Endothelial cell of umbilical vein (primary cell): ENCODE measurements at regions not wholly inside any gene's neighbourhood (a gene's known extent, or its start where the extent isn't known, plus 50 kb on each side); places are given as distances from the start of the nearest gene placed in this dataset.

Experiments used
- BruUV-seq: library from RNA; stranded (reverse); fragments of 400-500 nt; replicated peaks from 2 replicates; lab custom pipeline; 2021; lab: Mats Ljungman, UMichigan
- CTCF ChIA-PET: fragments of 300-600, 350-600 bp; sonication (Branson Sonifier 250); formaldehyde crosslinking; loops from one replicate; lab custom pipeline; 2021; ENCODE audit warnings: antibody characterized with exemption, inconsistent platforms; lab: Charles Lee
- POLR2A ChIA-PET: fragments of 300-600, 350-600 bp; sonication (Branson Sonifier 250); formaldehyde crosslinking; loops from one replicate; lab custom pipeline; 2021; ENCODE audit warnings: antibody characterized with exemption, inconsistent platforms; lab: Charles Lee
- DNase-seq: peaks from one replicate; pipeline ENCODE4 v3.0.0-alpha.2; 2011; ENCODE audit warnings: low read depth, low spot score
- FAIRE-seq: peaks from 2 replicates; lab custom pipeline; 2011; peaks lifted over from hg19 to GRCh38; lab: Jason Lieb, UNC
- H2AFZ ChIP-seq: 2 replicates; pipeline ENCODE4 v1.6.0; 2012; ENCODE audit warnings: low read depth, low read length, control low read depth, inconsistent platforms
- H3K27ac ChIP-seq: 2 replicates; pipeline ENCODE4 v1.5.1; 2011; ENCODE audit warnings: low read depth, mild to moderate bottlenecking, control low read depth, low read length, moderate library complexity; ENCODE audit not compliant: insufficient read depth
- H3K27me3 ChIP-seq, 2 experiments: 2 replicates each; pipeline versions ENCODE4 v1.6.0 to v1.6.1; 2011; ENCODE audit warnings: low read length in 2 of 2, mixed read lengths in 1 of 2; ENCODE audit not compliant: control insufficient read depth in 2 of 2, insufficient read depth in 2 of 2
- H3K36me3 ChIP-seq, 2 experiments: 2 replicates in 1 of 2; 3 replicates in 1 of 2; pipeline ENCODE4 v1.5.1; 2011; ENCODE audit warnings: low read length in 2 of 2, mild to moderate bottlenecking in 1 of 2, moderate library complexity in 1 of 2; ENCODE audit not compliant: control insufficient read depth in 2 of 2, insufficient read depth in 2 of 2; ENCODE audit errors: extremely low read depth in 1 of 2
- H3K4me1 ChIP-seq: 3 replicates; pipeline ENCODE4 v1.5.1; 2011; ENCODE audit warnings: mild to moderate bottlenecking, low read length; ENCODE audit not compliant: control insufficient read depth, insufficient read depth; ENCODE audit errors: extremely low read depth
- H3K4me2 ChIP-seq: 2 replicates; pipeline ENCODE4 v1.6.1; 2011; ENCODE audit warnings: low read length, control low read depth, mixed read lengths; ENCODE audit not compliant: insufficient read depth
- H3K4me3 ChIP-seq, 3 experiments: fragments of 200-600 bp in 1 of 3; sonication (generic), shearing (Covaris generic) in 1 of 3; replicated peaks in 1 of 3; 2 replicates each; pipeline ENCODE4 v1.5.1; 2011 to 2016; ENCODE audit warnings: control low read depth in 3 of 3, low read length in 3 of 3, mild to moderate bottlenecking in 2 of 3, inconsistent platforms in 1 of 3, low read depth in 1 of 3, moderate library complexity in 1 of 3; ENCODE audit not compliant: insufficient read depth in 1 of 3
- H3K79me2 ChIP-seq: 2 replicates; pipeline ENCODE4 v1.6.0; 2012; ENCODE audit warnings: low read length, inconsistent platforms; ENCODE audit not compliant: control insufficient read depth, insufficient read depth
- H3K9ac ChIP-seq: replicated peaks from 2 replicates; pipeline ENCODE3; 2011; ENCODE audit warnings: low read length, control low read depth; ENCODE audit not compliant: insufficient read depth; ENCODE audit errors: extremely low read depth
- H3K9me1 ChIP-seq: replicated peaks from 3 replicates; pipeline ENCODE4 v1.6.0; 2011; ENCODE audit warnings: mild to moderate bottlenecking, low read length; ENCODE audit not compliant: control insufficient read depth, insufficient read depth; ENCODE audit errors: extremely low read depth
- H3K9me3 ChIP-seq: replicated peaks from 2 replicates; pipeline ENCODE4 v1.5.1; 2012; ENCODE audit warnings: low read length, inconsistent platforms; ENCODE audit not compliant: control insufficient read depth, insufficient read depth
- H4K20me1 ChIP-seq: replicated peaks from 2 replicates; pipeline ENCODE3; 2011; ENCODE audit warnings: mild to moderate bottlenecking, low read length; ENCODE audit not compliant: control insufficient read depth, insufficient read depth; ENCODE audit errors: extremely low read depth
- EZH2 ChIP-seq: IDR thresholded peaks from 2 replicates; pipeline ENCODE4 v1.6.1; 2012; ENCODE audit warnings: borderline replicate concordance, low read depth, mild to moderate bottlenecking, moderate library complexity, low read length, inconsistent platforms; ENCODE audit not compliant: severe bottlenecking
- FOS ChIP-seq: IDR thresholded peaks from 2 replicates; pipeline ENCODE4 v1.6.1; 2011; ENCODE audit warnings: mild to moderate bottlenecking, low read length, moderate library complexity, borderline replicate concordance; ENCODE audit not compliant: insufficient read depth
- GATA2 ChIP-seq: IDR thresholded peaks from 2 replicates; pipeline ENCODE4 v1.7.0; 2011; ENCODE audit warnings: low read depth, mild to moderate bottlenecking, moderate library complexity, mixed read lengths, low read length; ENCODE audit not compliant: insufficient read length, insufficient read depth
- JUN ChIP-seq: IDR thresholded peaks from 2 replicates; pipeline ENCODE4 v1.6.1; 2011; ENCODE audit warnings: borderline replicate concordance, low read depth; ENCODE audit not compliant: insufficient read length, insufficient read depth
- MYC ChIP-seq: IDR thresholded peaks from one replicate; pipeline ENCODE4 v1.6.1; 2011; ENCODE audit warnings: mild to moderate bottlenecking, low read depth, low read length
- POLR2A ChIP-seq: IDR thresholded peaks from 2 replicates; pipeline ENCODE4 v1.6.1; 2012; ENCODE audit warnings: low read depth, mild to moderate bottlenecking, control low read depth, low read length
- dilution Hi-C: fragments of 300-500 bp; cut with MboI; formaldehyde crosslinking; loops from one replicate; pipeline ENCODE4 v1.15.0; 2019; ENCODE audit warnings: low sequenced_read_pairs; ENCODE audit not compliant: extremely low pct_ligation_motif_present
- intact Hi-C: fragments of 100-400 bp; cut with micrococcal nuclease; formaldehyde crosslinking; loops from one replicate; pipeline ENCODE4 v1.10.0; 2022
- TF ChIP-seq, protein P1 (sequence below), 2 donors: IDR thresholded peaks; 1 replicate in 1 of 2; 2 replicates in 1 of 2; pipeline ENCODE4 v1.5.1; 2011; ENCODE audit warnings: low read length in 2 of 2, mild to moderate bottlenecking in 2 of 2, moderate library complexity in 2 of 2, control low read depth in 1 of 2, inconsistent platforms in 1 of 2, low read depth in 1 of 2; ENCODE audit not compliant: insufficient read depth in 1 of 2; ENCODE audit errors: extremely low read depth in 1 of 2

DNA sequence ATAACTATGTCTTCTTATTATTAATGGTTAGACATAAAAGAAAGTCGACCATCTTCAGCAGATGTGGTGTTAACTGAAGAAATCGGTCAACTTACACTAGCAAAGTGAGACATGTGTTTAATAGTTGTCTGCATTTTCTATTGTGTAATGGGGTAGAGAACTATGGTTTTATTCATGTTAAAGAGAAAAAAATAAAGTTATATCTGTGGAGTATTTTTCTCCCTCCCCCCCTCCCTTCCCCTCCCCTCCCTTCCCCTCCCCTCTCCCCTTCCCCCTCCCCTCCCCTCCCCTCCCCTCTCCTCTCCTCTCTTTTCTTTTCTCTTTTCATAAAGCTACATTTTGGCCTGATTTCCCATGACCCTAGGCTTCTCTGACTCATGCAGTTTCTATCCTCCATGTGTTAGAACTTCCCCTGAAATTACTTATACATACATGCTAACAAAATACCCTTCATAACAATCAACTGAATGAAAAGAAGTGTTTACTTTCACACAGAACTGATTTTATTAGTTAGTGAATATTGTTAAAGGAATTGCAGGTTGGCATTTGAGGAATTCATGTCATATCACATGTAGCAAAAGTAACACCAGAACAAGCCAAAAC is 1431.0 kb upstream of the ATXN8OS start:
- intact Hi-C loops (no loop called here), dilution Hi-C loops (no loop called here)
- BruUV-seq, result no TSS peak
- FAIRE-seq (no peak), DNase-seq (no peak)
- H4K20me1 ChIP-seq, result no peaks in the 10 kb centered on the region
- no peak overlapping the region for H3K27ac ChIP-seq
- TF ChIP-seq GATA2 (no peak), POLR2A (no peak), FOS (no peak), MYC (no peak), EZH2 (no peak), JUN (no peak)
- TF ChIP-seq, protein P1, sequence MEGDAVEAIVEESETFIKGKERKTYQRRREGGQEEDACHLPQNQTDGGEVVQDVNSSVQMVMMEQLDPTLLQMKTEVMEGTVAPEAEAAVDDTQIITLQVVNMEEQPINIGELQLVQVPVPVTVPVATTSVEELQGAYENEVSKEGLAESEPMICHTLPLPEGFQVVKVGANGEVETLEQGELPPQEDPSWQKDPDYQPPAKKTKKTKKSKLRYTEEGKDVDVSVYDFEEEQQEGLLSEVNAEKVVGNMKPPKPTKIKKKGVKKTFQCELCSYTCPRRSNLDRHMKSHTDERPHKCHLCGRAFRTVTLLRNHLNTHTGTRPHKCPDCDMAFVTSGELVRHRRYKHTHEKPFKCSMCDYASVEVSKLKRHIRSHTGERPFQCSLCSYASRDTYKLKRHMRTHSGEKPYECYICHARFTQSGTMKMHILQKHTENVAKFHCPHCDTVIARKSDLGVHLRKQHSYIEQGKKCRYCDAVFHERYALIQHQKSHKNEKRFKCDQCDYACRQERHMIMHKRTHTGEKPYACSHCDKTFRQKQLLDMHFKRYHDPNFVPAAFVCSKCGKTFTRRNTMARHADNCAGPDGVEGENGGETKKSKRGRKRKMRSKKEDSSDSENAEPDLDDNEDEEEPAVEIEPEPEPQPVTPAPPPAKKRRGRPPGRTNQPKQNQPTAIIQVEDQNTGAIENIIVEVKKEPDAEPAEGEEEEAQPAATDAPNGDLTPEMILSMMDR (IDR thresholded peaks at IDR 0.05; ENCODE audit: extremely low read depth in 1 of 2, insufficient read depth in 1 of 2, low read depth in 1 of 2, low read length in 2 of 2), result no peak
- H3K4me3 ChIP-seq, result no peak overlapping the region
- H3K4me1 ChIP-seq, result no peaks in the 10 kb centered on the region
- no peak overlapping the region for H3K9ac ChIP-seq
- H2AFZ ChIP-seq, result no peak overlapping the region
- no peaks in the 10 kb centered on the region for H3K36me3 ChIP-seq
- POLR2A ChIA-PET, result no interaction called here
- H3K27me3 ChIP-seq, result no peaks in the 10 kb centered on the region
- CTCF ChIA-PET, result no interaction called here
- no peak overlapping the region for H3K4me2 ChIP-seq
- no peaks in the 10 kb centered on the region for H3K9me1 ChIP-seq
- no peaks in the 10 kb centered on the region for H3K79me2 ChIP-seq
- no peaks in the 10 kb centered on the region for H3K9me3 ChIP-seq
